ENCODE measurements at regions not wholly inside any gene's neighbourhood (a gene's known extent, or its start where the extent isn't known, plus 50 kb on each side); places are given as distances from the start of the nearest gene placed in this dataset.

- TF ChIP-seq CTCF (conservative IDR thresholded peaks at IDR 0.05) (no peak), ZFX (IDR thresholded peaks at IDR 0.05) (no peak)
Measured at GRCh38 chr15:59779110-59779509, 90.0 kb upstream of the BNIP2 start.
